GM12878 (cell line): ENCODE measurements at regions not wholly inside any gene's neighbourhood (a gene's known extent, or its start where the extent isn't known, plus 50 kb on each side); places are given as distances from the start of the nearest gene placed in this dataset.

Experiments
- ATAC-seq: fragments of 200-7000 bp; cut with Tn5 transposase; 3 replicates; pipeline ENCODE4 v1.9.1; 2020; ENCODE audit warnings: mild to moderate bottlenecking, moderate library complexity
- BruUV-seq: library from RNA; stranded (reverse); fragments of 400-500 nt; replicated peaks from 2 replicates; lab custom pipeline; 2021; lab: Mats Ljungman, UMichigan
- CTCF ChIA-PET: fragments of 300-600 bp; sonication (Branson Sonifier 250); formaldehyde crosslinking; extraction: SDS; loops from one replicate; lab custom pipeline; 2021; ENCODE audit warnings: inconsistent platforms; lab: Yijun Ruan, JAX
- POLR2A ChIA-PET: fragments of 350-600 bp; formaldehyde crosslinking; extraction: SDS; loops from one replicate; lab custom pipeline; 2021; ENCODE audit warnings: inconsistent platforms; lab: Charles Lee
- RAD21 ChIA-PET: fragments of 300-600 bp; sonication (Branson Sonifier 250); formaldehyde crosslinking; loops from one replicate; lab custom pipeline; 2023; ENCODE audit warnings: antibody characterized with exemption; ENCODE audit not compliant: unreplicated experiment; lab: Charles Lee
- SMC1A ChIA-PET: fragments of 300-600 bp; sonication (Branson Sonifier 250); formaldehyde crosslinking; loops from one replicate; lab custom pipeline; 2023; ENCODE audit not compliant: unreplicated experiment, uncharacterized antibody; lab: Charles Lee
- DNase-seq: peaks from one replicate; pipeline ENCODE4 v3.0.0-alpha.2; 2011; ENCODE audit warnings: low read depth, low spot score
- FAIRE-seq: peaks from 3 replicates; lab custom pipeline; 2011; peaks lifted over from hg19 to GRCh38; lab: Jason Lieb, UNC
- H2AFZ ChIP-seq: 2 replicates; pipeline ENCODE4 v1.6.0; 2011; ENCODE audit warnings: low read depth, low read length, control low read depth; ENCODE audit not compliant: control insufficient read depth
- H3K27ac ChIP-seq: 2 replicates; pipeline ENCODE4 v1.5.1; 2011; ENCODE audit warnings: control low read depth; ENCODE audit not compliant: control insufficient read depth, insufficient read depth
- H3K27me3 ChIP-seq, 2 experiments: replicated peaks in 1 of 2; 2 replicates each; pipeline versions ENCODE4 v1.6.0 to v1.6.1; 2011; ENCODE audit warnings: low read length in 1 of 2; ENCODE audit not compliant: control insufficient read depth in 2 of 2, insufficient read depth in 2 of 2
- H3K36me3 ChIP-seq, 2 experiments: 2 replicates each; pipeline ENCODE4 v1.5.1; 2011; ENCODE audit warnings: low read length in 1 of 2; ENCODE audit not compliant: control insufficient read depth in 2 of 2, insufficient read depth in 2 of 2
- H3K4me1 ChIP-seq: 2 replicates; pipeline ENCODE4 v1.6.1; 2011; ENCODE audit warnings: mild to moderate bottlenecking, low read length, moderate library complexity, mixed read lengths; ENCODE audit not compliant: control insufficient read depth, insufficient read depth
- H3K4me2 ChIP-seq: 2 replicates; pipeline ENCODE4 v1.6.0; 2011; ENCODE audit warnings: control low read depth; ENCODE audit not compliant: control insufficient read depth, insufficient read depth
- H3K4me3 ChIP-seq: fragments of 200-600 bp; sonication (generic); 2 replicates; pipeline ENCODE4 v1.5.1; 2016
- H3K79me2 ChIP-seq: 2 replicates; pipeline ENCODE4 v1.6.0; 2011; ENCODE audit warnings: low read length; ENCODE audit not compliant: control insufficient read depth, insufficient read depth
- H3K9ac ChIP-seq: 2 replicates; pipeline ENCODE4 v1.8.0; 2011; ENCODE audit warnings: low read length, control low read depth, mixed read lengths; ENCODE audit not compliant: control insufficient read depth, insufficient read depth
- H3K9me3 ChIP-seq: replicated peaks from 3 replicates; pipeline ENCODE4 v1.5.1; 2011; ENCODE audit warnings: mild to moderate bottlenecking, low read length; ENCODE audit not compliant: control insufficient read depth, insufficient read depth
- H4K20me1 ChIP-seq: 2 replicates; pipeline ENCODE4 v1.6.0; 2011; ENCODE audit not compliant: control insufficient read depth, insufficient read depth
- BMI1 ChIP-seq: fragments of 450-650 bp; IDR thresholded peaks from 2 replicates; pipeline ENCODE4 v1.6.1; 2016; ENCODE audit warnings: mild to moderate bottlenecking, moderate library complexity, borderline replicate concordance
- HDGF ChIP-seq: fragments of 450-650 bp; IDR thresholded peaks from 2 replicates; pipeline ENCODE4 v1.6.1; 2016; ENCODE audit warnings: antibody characterized with exemption
- MYB ChIP-seq: fragments of 150-350 bp; IDR thresholded peaks from 2 replicates; pipeline ENCODE4 v1.6.1; 2014; ENCODE audit warnings: mild to moderate bottlenecking, low read depth, low read length, borderline replicate concordance
- NFXL1 ChIP-seq: fragments of 450-650 bp; IDR thresholded peaks from 2 replicates; pipeline ENCODE4 v1.6.1; 2017; ENCODE audit warnings: antibody characterized with exemption, mild to moderate bottlenecking, borderline replicate concordance
- SIX5 ChIP-seq: IDR thresholded peaks from 2 replicates; pipeline ENCODE4 v1.6.1; 2011; ENCODE audit warnings: mild to moderate bottlenecking, low read depth, low read length, moderate library complexity; ENCODE audit not compliant: severe bottlenecking
- TARDBP ChIP-seq: IDR thresholded peaks from 2 replicates; pipeline ENCODE4 v1.6.1; 2016; ENCODE audit warnings: borderline replicate concordance
- ZNF217 ChIP-seq: fragments of 450-650 bp; IDR thresholded peaks from 2 replicates; pipeline ENCODE4 v1.6.1; 2017; ENCODE audit warnings: antibody characterized with exemption, mild to moderate bottlenecking
- WGBS: methylation state at CpG from one replicate; pipeline ENCODE4 v1.1.6; 2016; ENCODE audit warnings: low lambda C conversion rate; ENCODE audit not compliant: insufficient replicate concordance, insufficient coverage; ENCODE audit errors: missing lambda C conversion rate; 5-methylcytosine and 5-hydroxymethylcytosine counted together
- in situ Hi-C: fragments of 300-500 bp; cut with MboI; formaldehyde crosslinking; loops from 9 replicates; pipeline ENCODE4 v1.14.3; 2018; ENCODE audit warnings: mixed read lengths
- intact Hi-C: fragments of 100-400 bp; cut with micrococcal nuclease; formaldehyde crosslinking; loops from one replicate; pipeline ENCODE4 v1.14.2; 2022; ENCODE audit not compliant: unreplicated experiment
- TF ChIP-seq, protein P1 (sequence below): IDR thresholded peaks from 2 replicates; pipeline ENCODE4 v1.6.1; 2012; ENCODE audit warnings: improper control_type of control experiment, low read depth, low read length; ENCODE audit not compliant: insufficient replicate concordance

DNA sequence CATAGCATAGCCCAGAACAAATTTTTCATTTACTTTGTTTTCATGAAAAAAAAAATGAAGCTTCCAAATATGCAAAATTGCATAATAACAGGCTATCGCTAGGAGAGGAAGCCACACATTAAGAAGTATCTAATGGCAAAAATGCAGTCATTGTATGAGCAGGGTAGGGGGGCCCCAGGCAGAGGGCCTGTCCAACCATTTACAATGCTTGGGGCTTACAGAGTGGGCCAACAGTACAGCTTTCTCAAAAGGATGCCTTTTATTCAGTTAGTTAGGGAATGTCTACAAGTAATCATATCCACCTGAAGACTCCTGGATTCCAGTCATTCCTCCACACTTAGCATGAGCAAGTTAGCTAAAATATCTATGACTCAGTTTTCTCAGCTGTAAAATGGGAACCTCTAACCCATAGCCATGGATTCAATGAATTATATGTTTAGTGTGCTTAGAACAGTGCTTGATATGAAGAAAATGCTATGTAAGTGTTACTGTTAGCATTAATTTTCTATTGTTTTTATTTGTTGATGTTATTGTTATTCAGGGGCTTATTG is 117.7 kb downstream of the GAS1 start:
- ATAC-seq (no peak), DNase-seq (no peak), FAIRE-seq (no peak)
- intact Hi-C loops, result no loop called here
- in situ Hi-C loops, result no loop called here
- H3K36me3 ChIP-seq, result no peaks in the 10 kb centered on the region
- H3K4me1 ChIP-seq, result no peaks in the 10 kb centered on the region
- no TSS peak for BruUV-seq
- no peaks in the 10 kb centered on the region for H4K20me1 ChIP-seq
- no peaks in the 10 kb centered on the region for H3K27me3 ChIP-seq
- ChIA-PET CTCF (interaction anchor here (0.6 kb wide), 1 partner anchor 75 kb away, joined by 4 read pairs; no protein-coding TSS in a partner anchor), RAD21 (no interaction called here), POLR2A (no interaction called here), SMC1A (no interaction called here)
- TF ChIP-seq, protein P1, sequence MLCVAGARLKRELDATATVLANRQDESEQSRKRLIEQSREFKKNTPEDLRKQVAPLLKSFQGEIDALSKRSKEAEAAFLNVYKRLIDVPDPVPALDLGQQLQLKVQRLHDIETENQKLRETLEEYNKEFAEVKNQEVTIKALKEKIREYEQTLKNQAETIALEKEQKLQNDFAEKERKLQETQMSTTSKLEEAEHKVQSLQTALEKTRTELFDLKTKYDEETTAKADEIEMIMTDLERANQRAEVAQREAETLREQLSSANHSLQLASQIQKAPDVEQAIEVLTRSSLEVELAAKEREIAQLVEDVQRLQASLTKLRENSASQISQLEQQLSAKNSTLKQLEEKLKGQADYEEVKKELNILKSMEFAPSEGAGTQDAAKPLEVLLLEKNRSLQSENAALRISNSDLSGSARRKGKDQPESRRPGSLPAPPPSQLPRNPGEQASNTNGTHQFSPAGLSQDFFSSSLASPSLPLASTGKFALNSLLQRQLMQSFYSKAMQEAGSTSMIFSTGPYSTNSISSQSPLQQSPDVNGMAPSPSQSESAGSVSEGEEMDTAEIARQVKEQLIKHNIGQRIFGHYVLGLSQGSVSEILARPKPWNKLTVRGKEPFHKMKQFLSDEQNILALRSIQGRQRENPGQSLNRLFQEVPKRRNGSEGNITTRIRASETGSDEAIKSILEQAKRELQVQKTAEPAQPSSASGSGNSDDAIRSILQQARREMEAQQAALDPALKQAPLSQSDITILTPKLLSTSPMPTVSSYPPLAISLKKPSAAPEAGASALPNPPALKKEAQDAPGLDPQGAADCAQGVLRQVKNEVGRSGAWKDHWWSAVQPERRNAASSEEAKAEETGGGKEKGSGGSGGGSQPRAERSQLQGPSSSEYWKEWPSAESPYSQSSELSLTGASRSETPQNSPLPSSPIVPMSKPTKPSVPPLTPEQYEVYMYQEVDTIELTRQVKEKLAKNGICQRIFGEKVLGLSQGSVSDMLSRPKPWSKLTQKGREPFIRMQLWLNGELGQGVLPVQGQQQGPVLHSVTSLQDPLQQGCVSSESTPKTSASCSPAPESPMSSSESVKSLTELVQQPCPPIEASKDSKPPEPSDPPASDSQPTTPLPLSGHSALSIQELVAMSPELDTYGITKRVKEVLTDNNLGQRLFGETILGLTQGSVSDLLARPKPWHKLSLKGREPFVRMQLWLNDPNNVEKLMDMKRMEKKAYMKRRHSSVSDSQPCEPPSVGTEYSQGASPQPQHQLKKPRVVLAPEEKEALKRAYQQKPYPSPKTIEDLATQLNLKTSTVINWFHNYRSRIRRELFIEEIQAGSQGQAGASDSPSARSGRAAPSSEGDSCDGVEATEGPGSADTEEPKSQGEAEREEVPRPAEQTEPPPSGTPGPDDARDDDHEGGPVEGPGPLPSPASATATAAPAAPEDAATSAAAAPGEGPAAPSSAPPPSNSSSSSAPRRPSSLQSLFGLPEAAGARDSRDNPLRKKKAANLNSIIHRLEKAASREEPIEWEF, result no peak
- TF ChIP-seq BMI1, result no peak
- no peak for TF ChIP-seq NFXL1
- no peak for TF ChIP-seq ZNF217
- no peak for TF ChIP-seq HDGF
- TF ChIP-seq MYB, result no peak
- TF ChIP-seq SIX5, result no peak
- no peak for TF ChIP-seq TARDBP
- 29% methylated on average over 1 of the region's 1 CpG for WGBS
- no peak overlapping the region for H3K4me2 ChIP-seq
- no peak overlapping the region for H3K27ac ChIP-seq
- no peak overlapping the region for H3K4me3 ChIP-seq
- no peaks in the 10 kb centered on the region for H3K9me3 ChIP-seq
- no peak overlapping the region for H2AFZ ChIP-seq
- no peak overlapping the region for H3K9ac ChIP-seq
- no peaks in the 10 kb centered on the region for H3K79me2 ChIP-seq
